ENCODE measurements at regions not wholly inside any gene's neighbourhood (a gene's known extent, or its start where the extent isn't known, plus 50 kb on each side); places are given as distances from the start of the nearest gene placed in this dataset.
A peak's percentile ranks its signal among the peaks of the same experiment; 100 is the strongest.

DNA sequence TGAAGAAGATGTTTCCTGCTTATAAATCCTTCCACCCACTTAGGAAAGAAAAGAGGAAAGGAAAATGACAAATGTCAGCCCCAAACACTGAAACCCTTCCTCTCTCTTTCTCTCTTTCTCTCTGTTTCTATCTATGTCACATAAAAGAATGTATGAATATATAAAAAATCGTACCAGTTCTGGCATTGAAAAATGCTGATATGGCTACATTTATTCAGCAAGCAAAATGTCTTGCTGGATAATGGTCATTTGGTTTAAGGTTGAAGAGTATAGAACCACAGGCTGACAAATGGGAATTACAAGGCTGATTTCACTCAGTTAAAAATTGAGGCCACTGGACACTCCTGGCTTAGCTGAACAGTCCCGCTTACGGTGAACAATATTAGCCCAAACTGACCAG is 335.9 kb downstream of the PARP8 start:
- TF ChIP-seq TAF1 (IDR thresholded peaks at IDR 0.05; ENCODE audit: borderline replicate concordance, low read depth, low read length) (no peak), POLR2A (IDR thresholded peaks at IDR 0.05; ENCODE audit: low read depth, low read length) (no peak), POLR2AphosphoS5 (IDR thresholded peaks at IDR 0.05; ENCODE audit: low read depth, low read length) (no peak)
- DNase-seq (ENCODE audit: insufficient read length) (no peak), FAIRE-seq (no peak)

DNA sequence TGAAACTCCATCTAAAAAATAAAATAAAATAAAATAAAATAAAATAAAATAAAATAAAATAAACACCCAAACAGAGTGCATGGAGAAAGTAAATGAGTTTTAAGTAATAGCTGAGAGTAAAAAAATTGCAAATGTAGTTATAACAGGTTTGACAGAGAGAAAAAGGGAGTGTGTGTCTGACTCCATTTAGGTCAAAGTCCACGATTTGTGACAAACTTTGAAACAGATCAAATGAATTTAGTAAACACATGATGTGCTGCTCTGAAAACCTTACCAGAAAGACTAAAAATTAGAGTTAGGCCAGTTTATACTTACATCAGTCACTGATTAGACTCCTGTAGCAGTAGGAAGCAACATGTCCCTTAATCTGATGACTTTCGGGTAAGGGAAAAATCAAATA is 346.6 kb downstream of the PARP8 start:
- DNase-seq (ENCODE audit: insufficient read length) (no peak), FAIRE-seq (no peak)
- TF ChIP-seq POLR2A (IDR thresholded peaks at IDR 0.05; ENCODE audit: low read depth, low read length), result no peak
- no peak for TF ChIP-seq POLR2AphosphoS5 (IDR thresholded peaks at IDR 0.05; ENCODE audit: low read depth, low read length)
- TF ChIP-seq TAF1 (IDR thresholded peaks at IDR 0.05; ENCODE audit: borderline replicate concordance, low read depth, low read length), result no peak

DNA sequence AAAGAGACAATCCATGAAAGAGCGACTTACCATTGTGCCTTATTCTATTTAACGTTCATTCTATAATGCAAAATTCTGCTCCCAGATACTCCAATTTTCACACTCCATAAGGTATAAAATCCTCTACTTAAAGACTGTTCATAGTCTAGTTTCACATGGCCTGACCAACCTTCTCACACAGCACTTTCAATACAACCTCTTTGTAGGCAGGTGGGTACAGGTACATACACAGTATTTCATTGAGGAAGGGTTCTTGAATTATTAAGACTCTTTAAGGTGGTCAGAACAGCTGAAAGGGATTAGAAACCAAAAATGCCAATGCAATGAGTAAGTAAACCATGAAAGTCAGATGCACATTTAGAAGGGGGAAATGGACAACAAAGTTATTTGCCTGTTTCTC is 352.0 kb downstream of the PARP8 start:
- FAIRE-seq (no peak), DNase-seq (ENCODE audit: insufficient read length) (no peak)
- TF ChIP-seq TAF1 (IDR thresholded peaks at IDR 0.05; ENCODE audit: borderline replicate concordance, low read depth, low read length) (no peak), POLR2A (IDR thresholded peaks at IDR 0.05; ENCODE audit: low read depth, low read length) (no peak), POLR2AphosphoS5 (IDR thresholded peaks at IDR 0.05; ENCODE audit: low read depth, low read length) (no peak)

GRCh38 chr5:51024263-51024662 is 357.8 kb downstream of the PARP8 start:
- no peak for FAIRE-seq
- no peak for TF ChIP-seq TAF1 (IDR thresholded peaks at IDR 0.05; ENCODE audit: borderline replicate concordance, low read depth, low read length)
- TF ChIP-seq POLR2A (IDR thresholded peaks at IDR 0.05; ENCODE audit: low read depth, low read length), result no peak
- TF ChIP-seq POLR2AphosphoS5 (IDR thresholded peaks at IDR 0.05; ENCODE audit: low read depth, low read length), result no peak
- DNase-seq (ENCODE audit: insufficient read length), result no peak

DNA sequence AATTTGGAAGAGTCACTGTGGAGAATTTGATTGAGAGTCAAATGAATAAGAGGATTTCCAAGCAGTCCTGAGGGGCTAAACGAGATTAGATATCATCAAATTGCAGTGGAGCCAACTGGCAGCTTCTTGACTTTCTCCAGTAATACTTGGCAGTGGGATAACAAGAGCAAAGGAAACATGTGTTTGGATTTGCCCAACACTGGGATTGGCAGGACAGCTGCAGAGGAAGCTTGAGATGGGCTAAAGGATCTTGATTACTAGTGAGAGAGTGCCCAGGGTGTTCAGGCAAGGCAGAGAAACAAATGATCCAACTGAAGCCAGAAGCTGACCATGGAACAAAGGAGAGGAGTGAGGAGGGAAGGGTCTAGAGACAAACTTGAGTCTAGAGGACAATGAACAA is 356.0 kb upstream of the ISL1 start:
- no peak for TF ChIP-seq TAF1 (IDR thresholded peaks at IDR 0.05; ENCODE audit: borderline replicate concordance, low read depth, low read length)
- TF ChIP-seq POLR2AphosphoS5 (IDR thresholded peaks at IDR 0.05; ENCODE audit: low read depth, low read length), result no peak
- TF ChIP-seq POLR2A (IDR thresholded peaks at IDR 0.05; ENCODE audit: low read depth, low read length), result no peak
- FAIRE-seq (no peak), DNase-seq (ENCODE audit: insufficient read length) (no peak)

DNA sequence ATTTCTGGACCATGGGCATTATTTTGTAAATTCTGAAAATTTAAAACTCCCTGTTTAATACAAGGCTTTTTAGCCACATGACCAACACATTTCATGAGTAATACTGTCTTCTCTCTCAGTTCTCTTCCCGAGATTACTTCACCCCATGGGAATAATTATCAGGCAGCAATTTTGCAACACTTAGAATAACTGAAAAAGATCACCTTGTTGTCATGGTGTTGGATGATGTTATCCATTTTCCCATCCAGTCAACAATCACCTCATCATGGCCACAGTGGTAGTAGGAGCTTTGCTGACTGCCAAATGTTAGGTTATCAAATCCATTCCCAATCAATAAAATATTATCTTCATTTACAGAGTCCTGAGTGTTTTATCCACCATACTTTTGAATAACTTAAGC is 354.9 kb upstream of the ISL1 start:
- no peak for TF ChIP-seq POLR2AphosphoS5 (IDR thresholded peaks at IDR 0.05; ENCODE audit: low read depth, low read length)
- TF ChIP-seq TAF1 (IDR thresholded peaks at IDR 0.05; ENCODE audit: borderline replicate concordance, low read depth, low read length), result no peak
- TF ChIP-seq POLR2A (IDR thresholded peaks at IDR 0.05; ENCODE audit: low read depth, low read length), result no peak
- FAIRE-seq (peak; percentile 21), DNase-seq (ENCODE audit: insufficient read length) (no peak)

DNA sequence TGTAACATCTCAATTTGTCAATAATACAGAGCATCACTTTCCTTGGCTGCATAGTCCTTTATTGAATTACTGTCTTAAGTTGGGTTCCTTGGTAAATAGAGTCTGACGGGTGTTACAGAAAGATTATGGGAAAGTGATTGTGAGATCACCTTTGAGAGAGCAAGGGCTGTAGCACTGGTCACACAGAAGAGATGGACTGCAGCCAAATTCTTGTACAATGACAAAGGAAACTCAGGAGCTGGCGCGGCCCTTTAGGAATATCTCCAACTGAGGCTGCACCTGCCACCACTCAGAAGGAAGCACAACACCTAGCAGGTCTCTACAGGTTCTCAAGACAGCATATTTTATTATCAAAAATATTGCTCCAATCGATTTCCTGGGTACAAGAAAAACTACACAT is 350.0 kb upstream of the ISL1 start:
- DNase-seq (ENCODE audit: insufficient read length), result no peak
- TF ChIP-seq POLR2A (IDR thresholded peaks at IDR 0.05; ENCODE audit: low read depth, low read length) (no peak), POLR2AphosphoS5 (IDR thresholded peaks at IDR 0.05; ENCODE audit: low read depth, low read length) (no peak), TAF1 (IDR thresholded peaks at IDR 0.05; ENCODE audit: borderline replicate concordance, low read depth, low read length) (no peak)
- no peak for FAIRE-seq

GRCh38 chr5:51034222-51034901 is 348.9 kb upstream of the ISL1 start:
- FAIRE-seq (no peak), DNase-seq (ENCODE audit: insufficient read length) (no peak)

GRCh38 chr5:51039424-51040329 is 343.6 kb upstream of the ISL1 start:
- no peak for DNase-seq (ENCODE audit: insufficient read length)
- no peak for FAIRE-seq

More at GRCh38 chr5:51034222-51034901, 348.9 kb upstream of the ISL1 start:
- no peak for TF ChIP-seq POLR2A (IDR thresholded peaks at IDR 0.05; ENCODE audit: low read depth, low read length)

DNA sequence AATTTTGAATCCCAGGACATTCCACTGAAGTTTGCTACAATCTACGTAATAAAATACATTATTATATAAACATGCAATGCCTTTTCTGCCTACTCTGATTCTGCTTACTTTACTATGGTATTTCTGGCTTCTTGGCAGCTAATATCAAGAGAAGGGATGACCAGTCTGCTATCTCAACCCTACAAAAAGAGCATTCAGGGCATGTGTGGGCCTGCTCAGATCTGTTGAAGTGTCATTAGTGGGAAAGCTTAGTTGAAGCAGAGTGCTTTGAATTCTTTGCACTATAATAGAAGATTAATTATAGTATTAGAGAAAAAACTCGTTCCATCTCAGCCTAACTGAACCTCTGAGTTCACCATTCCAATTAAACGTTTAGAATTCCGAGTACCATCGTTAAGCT is 339.5 kb upstream of the ISL1 start:
- TF ChIP-seq POLR2A (IDR thresholded peaks at IDR 0.05; ENCODE audit: low read depth, low read length), result no peak
- no peak for TF ChIP-seq POLR2AphosphoS5 (IDR thresholded peaks at IDR 0.05; ENCODE audit: low read depth, low read length)
- no peak for TF ChIP-seq TAF1 (IDR thresholded peaks at IDR 0.05; ENCODE audit: borderline replicate concordance, low read depth, low read length)
- FAIRE-seq, result no peak

More at GRCh38 chr5:51039424-51040329, 343.6 kb upstream of the ISL1 start:
- no peak for TF ChIP-seq POLR2AphosphoS5 (IDR thresholded peaks at IDR 0.05; ENCODE audit: low read depth, low read length)
- no peak for TF ChIP-seq TAF1 (IDR thresholded peaks at IDR 0.05; ENCODE audit: borderline replicate concordance, low read depth, low read length)
- TF ChIP-seq POLR2A (IDR thresholded peaks at IDR 0.05; ENCODE audit: low read depth, low read length), result no peak

GRCh38 chr5:51047369-51047768 is 335.9 kb upstream of the ISL1 start:
- no peak for FAIRE-seq
- no peak for TF ChIP-seq TAF1 (IDR thresholded peaks at IDR 0.05; ENCODE audit: borderline replicate concordance, low read depth, low read length)
- TF ChIP-seq POLR2A (IDR thresholded peaks at IDR 0.05; ENCODE audit: low read depth, low read length), result no peak
- no peak for TF ChIP-seq POLR2AphosphoS5 (IDR thresholded peaks at IDR 0.05; ENCODE audit: low read depth, low read length)

More for the DNA sequence above, 339.5 kb upstream of the ISL1 start:
- no peak for DNase-seq (ENCODE audit: insufficient read length)

DNA sequence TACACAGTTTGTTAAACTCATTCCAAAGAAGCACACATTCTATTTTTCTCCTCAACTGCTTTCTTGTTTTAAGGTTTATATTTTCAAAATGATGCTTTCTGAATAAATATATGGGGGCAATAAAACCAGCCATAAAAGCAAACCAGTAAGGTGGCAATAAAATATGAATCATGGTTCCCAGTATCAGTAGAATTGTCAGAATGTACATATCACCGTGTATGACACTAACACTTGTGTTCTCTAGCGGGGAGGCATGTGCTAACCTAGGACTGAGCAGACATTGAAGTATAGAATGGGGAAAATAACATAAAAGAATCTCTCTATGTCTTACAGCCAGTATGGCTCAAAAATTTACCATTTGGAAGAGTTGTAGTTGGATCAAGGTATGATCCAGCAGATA is 329.9 kb upstream of the ISL1 start:
- no peak for DNase-seq (ENCODE audit: insufficient read length)
- no peak for FAIRE-seq
- no peak for TF ChIP-seq TAF1 (IDR thresholded peaks at IDR 0.05; ENCODE audit: borderline replicate concordance, low read depth, low read length)
- TF ChIP-seq POLR2A (IDR thresholded peaks at IDR 0.05; ENCODE audit: low read depth, low read length), result no peak
- no peak for TF ChIP-seq POLR2AphosphoS5 (IDR thresholded peaks at IDR 0.05; ENCODE audit: low read depth, low read length)

More at GRCh38 chr5:51047369-51047768, 335.9 kb upstream of the ISL1 start:
- DNase-seq (ENCODE audit: insufficient read length), result no peak
